ENCODE measurements at regions not wholly inside any gene's neighbourhood (a gene's known extent, or its start where the extent isn't known, plus 50 kb on each side); places are given as distances from the start of the nearest gene placed in this dataset.
"Not testable (repeated sequence)": the region's sequence is repeated elsewhere in the genome, so short reads cannot be mapped to it uniquely, and the experiment has no call there.

GRCh38 chr1:120541394-120541793 is 126.6 kb downstream of the NBPF8 start:
- not testable (repeated sequence) for H3K36me3 ChIP-seq, H3K4me3 ChIP-seq, DNase-seq, H3K27me3 ChIP-seq, H3K9me3 ChIP-seq

GRCh38 chr1:120542365-120542764 is 127.5 kb downstream of the NBPF8 start:
- not testable (repeated sequence) for H3K9me3 ChIP-seq, H3K4me3 ChIP-seq

GRCh38 chr1:120542940-120543339 is 128.1 kb downstream of the NBPF8 start:
- H3K4me3 ChIP-seq, H3K9me3 ChIP-seq, H3K36me3 ChIP-seq: not testable (repeated sequence)

More at GRCh38 chr1:120542365-120542764, 127.5 kb downstream of the NBPF8 start:
- not testable (repeated sequence) for DNase-seq, H3K36me3 ChIP-seq, H3K27me3 ChIP-seq

GRCh38 chr1:120544434-120544833 is 129.6 kb downstream of the NBPF8 start:
- H3K9me3 ChIP-seq, H3K36me3 ChIP-seq, H3K4me3 ChIP-seq, H3K27me3 ChIP-seq: not testable (repeated sequence)
- DNase-seq = peak; percentile 69

More at GRCh38 chr1:120542940-120543339, 128.1 kb downstream of the NBPF8 start:
- DNase-seq, H3K27me3 ChIP-seq: not testable (repeated sequence)

GRCh38 chr1:120550335-120550734 is 135.5 kb downstream of the NBPF8 start:
- H3K36me3 ChIP-seq, DNase-seq, H3K9me3 ChIP-seq, H3K27me3 ChIP-seq, H3K4me3 ChIP-seq: not testable (repeated sequence)

- DNase-seq, H3K4me3 ChIP-seq, H3K36me3 ChIP-seq, H3K27me3 ChIP-seq, H3K9me3 ChIP-seq: not testable (repeated sequence)
These were observed 137.4 kb downstream of the NBPF8 start for GRCh38 chr1:120552190-120552589.

- H3K9me3 ChIP-seq, H3K27me3 ChIP-seq, H3K36me3 ChIP-seq: not testable (repeated sequence)
- peak; percentile 10 for DNase-seq
- H3K4me3 ChIP-seq = peak overlapping the region; percentile 32
These were observed 142.9 kb downstream of the NBPF8 start for GRCh38 chr1:120557605-120558302.

- H3K4me3 ChIP-seq = peak overlapping the region; percentile 60
- H3K9me3 ChIP-seq, H3K27me3 ChIP-seq, H3K36me3 ChIP-seq: not testable (repeated sequence)
- DNase-seq = peak; percentile 80
These were observed 143.6 kb downstream of the NBPF8 start for GRCh38 chr1:120558303-120559060.

- H3K9me3 ChIP-seq, DNase-seq, H3K36me3 ChIP-seq, H3K4me3 ChIP-seq, H3K27me3 ChIP-seq: not testable (repeated sequence)
These were observed 146.9 kb downstream of the NBPF8 start for GRCh38 chr1:120561767-120562166.

GRCh38 chr1:120565396-120565795 is 150.6 kb downstream of the NBPF8 start:
- DNase-seq, H3K36me3 ChIP-seq: not testable (repeated sequence)

GRCh38 chr1:120567620-120568019 is 152.8 kb downstream of the NBPF8 start:
- H3K27me3 ChIP-seq, H3K36me3 ChIP-seq, H3K9me3 ChIP-seq, DNase-seq, H3K4me3 ChIP-seq: not testable (repeated sequence)

More at GRCh38 chr1:120565396-120565795, 150.6 kb downstream of the NBPF8 start:
- H3K4me3 ChIP-seq, H3K27me3 ChIP-seq, H3K9me3 ChIP-seq: not testable (repeated sequence)

GRCh38 chr1:120575201-120575600 is 148.5 kb upstream of the NBPF26 start:
- not testable (repeated sequence) for H3K9me3 ChIP-seq, H3K27me3 ChIP-seq, H3K4me3 ChIP-seq, DNase-seq, H3K36me3 ChIP-seq

- H3K27me3 ChIP-seq, H3K36me3 ChIP-seq, H3K9me3 ChIP-seq, DNase-seq, H3K4me3 ChIP-seq: not testable (repeated sequence)
These were observed 141.6 kb upstream of the NBPF26 start for GRCh38 chr1:120582135-120582534.

GRCh38 chr1:120586053-120586452 is 137.7 kb upstream of the NBPF26 start:
- H3K4me3 ChIP-seq = not testable (repeated sequence)

GRCh38 chr1:120588811-120589210 is 134.9 kb upstream of the NBPF26 start:
- not testable (repeated sequence) for H3K27me3 ChIP-seq, H3K36me3 ChIP-seq, DNase-seq, H3K9me3 ChIP-seq, H3K4me3 ChIP-seq

More at GRCh38 chr1:120586053-120586452, 137.7 kb upstream of the NBPF26 start:
- not testable (repeated sequence) for H3K9me3 ChIP-seq, H3K27me3 ChIP-seq, DNase-seq, H3K36me3 ChIP-seq

- H3K36me3 ChIP-seq, H3K4me3 ChIP-seq, H3K27me3 ChIP-seq, H3K9me3 ChIP-seq, DNase-seq: not testable (repeated sequence)
These were observed 132.0 kb upstream of the NBPF26 start for GRCh38 chr1:120591774-120592173.

GRCh38 chr1:120592943-120593342 is 130.8 kb upstream of the NBPF26 start:
- not testable (repeated sequence) for DNase-seq, H3K4me3 ChIP-seq

GRCh38 chr1:120593648-120594047 is 130.1 kb upstream of the NBPF26 start:
- not testable (repeated sequence) for DNase-seq, H3K27me3 ChIP-seq, H3K4me3 ChIP-seq, H3K36me3 ChIP-seq, H3K9me3 ChIP-seq

More at GRCh38 chr1:120592943-120593342, 130.8 kb upstream of the NBPF26 start:
- H3K36me3 ChIP-seq, H3K27me3 ChIP-seq, H3K9me3 ChIP-seq: not testable (repeated sequence)
